ENCODE measurements at regions not wholly inside any gene's neighbourhood (a gene's known extent, or its start where the extent isn't known, plus 50 kb on each side); places are given as distances from the start of the nearest gene placed in this dataset.

DNA sequence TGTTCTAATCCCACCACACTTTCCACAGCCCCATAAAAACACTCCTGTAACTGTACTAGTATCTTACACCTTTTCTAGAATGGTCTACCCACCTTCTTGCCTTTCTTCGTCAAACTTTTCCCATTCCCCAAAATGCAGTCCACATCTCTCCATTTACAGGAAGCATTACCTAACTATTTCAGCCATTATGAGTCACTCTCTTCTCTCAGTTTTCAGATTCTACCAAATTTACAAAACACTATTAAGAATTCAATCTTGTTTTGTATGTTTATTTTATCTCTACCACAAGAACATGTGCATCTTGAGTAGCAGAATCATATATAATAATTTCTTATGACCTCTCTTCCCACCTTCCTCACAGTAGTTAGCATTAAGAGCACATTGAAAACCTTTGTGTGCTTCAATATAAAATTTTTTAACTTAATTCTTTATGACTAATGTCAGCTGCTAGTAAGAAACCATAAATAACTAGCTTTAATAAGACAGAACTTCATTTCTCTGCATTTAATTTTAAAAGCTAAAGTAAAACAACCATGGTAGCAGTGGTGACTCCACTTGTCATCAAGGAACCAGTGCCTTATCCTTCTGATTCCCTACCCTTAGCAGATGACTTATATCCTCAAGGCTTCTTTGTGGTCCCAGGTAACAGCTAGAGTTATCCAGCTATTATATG is 56.6 kb upstream of the MAP2 start:
- Histone ChIP-seq H3K4me2 (ENCODE audit: control insufficient read depth, extremely low read depth, insufficient read depth, low read depth, low read length) (no peak overlapping the region), H3K36me3 (ENCODE audit: control insufficient read depth in 2 of 2, extremely low read depth in 1 of 2, insufficient read depth in 2 of 2, low read length in 2 of 2) (no peaks in the 10 kb centered on the region), H3K27ac (ENCODE audit: control insufficient read depth, insufficient read depth, low read length) (peak overlapping the region; percentile 9), H3K9ac (ENCODE audit: control insufficient read depth, extremely low read depth, insufficient read depth, low read length) (no peak overlapping the region), H3K27me3 (ENCODE audit: control insufficient read depth, extremely low read depth, insufficient read depth, low read length) (no peaks in the 10 kb centered on the region), H3K79me2 (ENCODE audit: control insufficient read depth, insufficient read depth, low read length) (no peaks in the 10 kb centered on the region), H3K9me1 (ENCODE audit: control insufficient read depth, extremely low read depth, insufficient read depth, low read length) (no peaks in the 10 kb centered on the region), H4K20me1 (ENCODE audit: control insufficient read depth, extremely low read depth, insufficient read depth, low read length) (no peaks in the 10 kb centered on the region), H3K4me1 (ENCODE audit: control insufficient read depth, extremely low read depth, insufficient read depth, low read length) (peaks cover 22% of the 10 kb centered on the region), H3K9me3 (ENCODE audit: control insufficient read depth, low read depth, low read length) (no peaks in the 10 kb centered on the region), H3K4me3 (ENCODE audit: control insufficient read depth in 2 of 3, extremely low read depth in 1 of 3, insufficient read depth in 2 of 3, low read depth in 1 of 3, low read length in 3 of 3) (no peak overlapping the region), H2AFZ (ENCODE audit: control insufficient read depth, low read length) (peak overlapping the region; percentile 45)
- no peak for TF ChIP-seq EZH2 (IDR thresholded peaks at IDR 0.05; ENCODE audit: low read length)
- TF ChIP-seq, protein P1, sequence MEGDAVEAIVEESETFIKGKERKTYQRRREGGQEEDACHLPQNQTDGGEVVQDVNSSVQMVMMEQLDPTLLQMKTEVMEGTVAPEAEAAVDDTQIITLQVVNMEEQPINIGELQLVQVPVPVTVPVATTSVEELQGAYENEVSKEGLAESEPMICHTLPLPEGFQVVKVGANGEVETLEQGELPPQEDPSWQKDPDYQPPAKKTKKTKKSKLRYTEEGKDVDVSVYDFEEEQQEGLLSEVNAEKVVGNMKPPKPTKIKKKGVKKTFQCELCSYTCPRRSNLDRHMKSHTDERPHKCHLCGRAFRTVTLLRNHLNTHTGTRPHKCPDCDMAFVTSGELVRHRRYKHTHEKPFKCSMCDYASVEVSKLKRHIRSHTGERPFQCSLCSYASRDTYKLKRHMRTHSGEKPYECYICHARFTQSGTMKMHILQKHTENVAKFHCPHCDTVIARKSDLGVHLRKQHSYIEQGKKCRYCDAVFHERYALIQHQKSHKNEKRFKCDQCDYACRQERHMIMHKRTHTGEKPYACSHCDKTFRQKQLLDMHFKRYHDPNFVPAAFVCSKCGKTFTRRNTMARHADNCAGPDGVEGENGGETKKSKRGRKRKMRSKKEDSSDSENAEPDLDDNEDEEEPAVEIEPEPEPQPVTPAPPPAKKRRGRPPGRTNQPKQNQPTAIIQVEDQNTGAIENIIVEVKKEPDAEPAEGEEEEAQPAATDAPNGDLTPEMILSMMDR (optimal IDR thresholded peaks at IDR 0.05 in 1 of 3, IDR thresholded peaks at IDR 0.05 in 1 of 3, conservative IDR thresholded peaks at IDR 0.05 in 1 of 3; ENCODE audit: extremely low read depth in 1 of 3, insufficient read depth in 2 of 3, low read length in 3 of 3), result no peak
- DNase-seq (ENCODE audit: low read depth, low spot score), result no peak
- no peak for FAIRE-seq
- dilution Hi-C loops (cut with MboI; ENCODE audit: extremely low pct_ligation_motif_present, low sequenced_read_pairs), result no loop called here

DNA sequence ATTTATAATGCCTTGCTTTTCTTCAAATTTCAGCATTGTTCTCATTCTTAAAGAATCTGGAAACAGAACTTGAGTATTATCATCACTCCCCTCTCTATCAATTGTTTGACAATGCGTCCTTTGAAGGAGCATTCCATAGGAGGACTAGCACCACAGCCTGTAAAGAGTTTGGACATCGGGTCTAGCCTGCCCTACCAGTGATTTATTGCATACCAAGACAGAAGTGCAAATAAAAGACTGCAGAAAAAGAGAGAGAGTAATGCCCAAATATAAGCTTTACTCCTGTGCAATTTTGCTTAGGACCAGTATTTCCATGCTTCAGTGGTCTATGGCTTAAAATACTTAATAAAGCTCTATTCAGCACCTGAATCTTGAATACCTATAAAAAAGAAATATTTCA is 55.4 kb upstream of the MAP2 start:
- TF ChIP-seq, protein P1 (optimal IDR thresholded peaks at IDR 0.05 in 1 of 3, IDR thresholded peaks at IDR 0.05 in 1 of 3, conservative IDR thresholded peaks at IDR 0.05 in 1 of 3; ENCODE audit: extremely low read depth in 1 of 3, insufficient read depth in 2 of 3, low read length in 3 of 3), result no peak
- TF ChIP-seq EZH2 (IDR thresholded peaks at IDR 0.05; ENCODE audit: low read length), result no peak
- Histone ChIP-seq H2AFZ (ENCODE audit: control insufficient read depth, low read length) (peak overlapping the region; percentile 20), H3K27me3 (ENCODE audit: control insufficient read depth, extremely low read depth, insufficient read depth, low read length) (no peaks in the 10 kb centered on the region), H3K9ac (ENCODE audit: control insufficient read depth, extremely low read depth, insufficient read depth, low read length) (no peak overlapping the region), H3K4me1 (ENCODE audit: control insufficient read depth, extremely low read depth, insufficient read depth, low read length) (peaks cover 22% of the 10 kb centered on the region), H3K9me1 (ENCODE audit: control insufficient read depth, extremely low read depth, insufficient read depth, low read length) (no peaks in the 10 kb centered on the region), H3K27ac (ENCODE audit: control insufficient read depth, insufficient read depth, low read length) (peak overlapping the region; percentile 60), H3K79me2 (ENCODE audit: control insufficient read depth, insufficient read depth, low read length) (no peaks in the 10 kb centered on the region), H3K4me2 (ENCODE audit: control insufficient read depth, extremely low read depth, insufficient read depth, low read depth, low read length) (peak overlapping the region; percentile 59), H3K36me3 (ENCODE audit: control insufficient read depth in 2 of 2, extremely low read depth in 1 of 2, insufficient read depth in 2 of 2, low read length in 2 of 2) (no peaks in the 10 kb centered on the region), H4K20me1 (ENCODE audit: control insufficient read depth, extremely low read depth, insufficient read depth, low read length) (no peaks in the 10 kb centered on the region), H3K4me3 (ENCODE audit: control insufficient read depth in 2 of 3, extremely low read depth in 1 of 3, insufficient read depth in 2 of 3, low read depth in 1 of 3, low read length in 3 of 3) (peak overlapping the region in 1 of 3 experiments; percentile 11), H3K9me3 (ENCODE audit: control insufficient read depth, low read depth, low read length) (no peaks in the 10 kb centered on the region)
- dilution Hi-C loops (cut with MboI; ENCODE audit: extremely low pct_ligation_motif_present, low sequenced_read_pairs), result no loop called here
- FAIRE-seq (no peak), DNase-seq (ENCODE audit: low read depth, low spot score) (no peak)

Measured in keratinocyte (primary cell).